Memory B cell (primary cell): ENCODE measurements at regions not wholly inside any gene's neighbourhood (a gene's known extent, or its start where the extent isn't known, plus 50 kb on each side); places are given as distances from the start of the nearest gene placed in this dataset.
A peak's percentile ranks its signal among the peaks of the same experiment; 100 is the strongest.

Experiments
- ATAC-seq: fragments of 150-1000 bp; cut with Tn5 transposase; 2 replicates; pipeline ENCODE4 v1.10.0; 2021; ENCODE audit warnings: low read depth, mild to moderate bottlenecking, moderate library complexity
- DNase-seq, 2 donors: peaks; one replicate each; pipeline ENCODE4 v3.0.0; 2022; ENCODE audit warnings: low spot score in 2 of 2
- H3K27ac Mint-ChIP-seq: one replicate; pipeline ENCODE4 v1.8.0; 2022; ENCODE audit warnings: mild to moderate bottlenecking, moderate library complexity, mixed read lengths
- H3K27me3 Mint-ChIP-seq: one replicate; pipeline ENCODE4 v1.8.0; 2022; ENCODE audit warnings: mixed read lengths
- H3K36me3 Mint-ChIP-seq: one replicate; pipeline ENCODE4 v1.8.0; 2022; ENCODE audit warnings: mild to moderate bottlenecking, mixed read lengths
- H3K4me1 Mint-ChIP-seq: one replicate; pipeline ENCODE4 v1.8.0; 2022; ENCODE audit warnings: mixed read lengths
- H3K4me3 Mint-ChIP-seq: one replicate; pipeline ENCODE4 v1.8.0; 2022; ENCODE audit warnings: mild to moderate bottlenecking, moderate library complexity, mixed read lengths
- H3K9me3 Mint-ChIP-seq: one replicate; pipeline ENCODE4 v1.8.0; 2022; ENCODE audit warnings: mixed read lengths

- DNase-seq (no peak), ATAC-seq (no peak)
- Mint-ChIP-seq H3K4me1 (peaks cover 22% of the 10 kb centered on the region), H3K27me3 (no peaks in the 10 kb centered on the region), H3K27ac (peak overlapping the region; percentile 0), H3K9me3 (peaks cover 4% of the 10 kb centered on the region), H3K4me3 (no peak overlapping the region), H3K36me3 (peaks cover 11% of the 10 kb centered on the region)
Measured at GRCh38 chr9:130772185-130772584, 62.9 kb upstream of the ABL1 start.

- peaks cover 11% of the 10 kb centered on the region for H3K36me3 Mint-ChIP-seq
- H3K9me3 Mint-ChIP-seq, result peaks cover 4% of the 10 kb centered on the region
- H3K4me3 Mint-ChIP-seq, result no peak overlapping the region
- H3K27me3 Mint-ChIP-seq, result no peaks in the 10 kb centered on the region
- ATAC-seq, result no peak
- no peak overlapping the region for H3K27ac Mint-ChIP-seq
- no peak for DNase-seq
- H3K4me1 Mint-ChIP-seq, result peaks cover 20% of the 10 kb centered on the region
Measured at GRCh38 chr9:130774183-130774582, 60.9 kb upstream of the ABL1 start.

- Mint-ChIP-seq H3K4me3 (no peak overlapping the region), H3K36me3 (peaks cover 11% of the 10 kb centered on the region), H3K9me3 (peaks cover 4% of the 10 kb centered on the region), H3K27ac (no peak overlapping the region), H3K27me3 (no peaks in the 10 kb centered on the region), H3K4me1 (peaks cover 20% of the 10 kb centered on the region)
- ATAC-seq, result no peak
- no peak for DNase-seq
Measured at GRCh38 chr9:130775336-130775991, 59.6 kb upstream of the ABL1 start.

GRCh38 chr9:130779153-130779855 lies 55.8 kb upstream of the ABL1 start:
- Mint-ChIP-seq H3K4me1 (peaks cover 15% of the 10 kb centered on the region), H3K27ac (no peak overlapping the region), H3K9me3 (peaks cover 4% of the 10 kb centered on the region), H3K36me3 (peaks cover 9% of the 10 kb centered on the region), H3K27me3 (no peaks in the 10 kb centered on the region), H3K4me3 (no peak overlapping the region)
- ATAC-seq (no peak), DNase-seq (no peak)

GRCh38 chr9:130780415-130780814 lies 54.6 kb upstream of the ABL1 start:
- peaks cover 7% of the 10 kb centered on the region for H3K4me1 Mint-ChIP-seq
- H3K36me3 Mint-ChIP-seq, result peaks cover 5% of the 10 kb centered on the region
- H3K27ac Mint-ChIP-seq, result no peak overlapping the region
- no peaks in the 10 kb centered on the region for H3K27me3 Mint-ChIP-seq
- peaks cover 3% of the 10 kb centered on the region for H3K9me3 Mint-ChIP-seq
- no peak overlapping the region for H3K4me3 Mint-ChIP-seq
- ATAC-seq (no peak), DNase-seq (no peak)

- Mint-ChIP-seq H3K9me3 (no peaks in the 10 kb centered on the region), H3K27me3 (no peaks in the 10 kb centered on the region), H3K4me3 (no peak overlapping the region), H3K4me1 (peaks cover 7% of the 10 kb centered on the region), H3K36me3 (peaks cover 2% of the 10 kb centered on the region), H3K27ac (no peak overlapping the region)
- ATAC-seq, result no peak
- DNase-seq, result no peak
Measured at GRCh38 chr9:130780865-130781504, 54.1 kb upstream of the ABL1 start.

GRCh38 chr9:130781569-130781968 lies 53.5 kb upstream of the ABL1 start:
- Mint-ChIP-seq H3K27me3 (no peaks in the 10 kb centered on the region), H3K4me3 (no peak overlapping the region), H3K27ac (no peak overlapping the region), H3K36me3 (peaks cover 4% of the 10 kb centered on the region), H3K4me1 (peaks cover 7% of the 10 kb centered on the region), H3K9me3 (no peaks in the 10 kb centered on the region)
- ATAC-seq (no peak), DNase-seq (no peak)

- no peak overlapping the region for H3K4me3 Mint-ChIP-seq
- no peaks in the 10 kb centered on the region for H3K27me3 Mint-ChIP-seq
- ATAC-seq (no peak), DNase-seq (no peak)
- H3K9me3 Mint-ChIP-seq, result no peaks in the 10 kb centered on the region
- peaks cover 5% of the 10 kb centered on the region for H3K36me3 Mint-ChIP-seq
- H3K27ac Mint-ChIP-seq, result no peak overlapping the region
- peaks cover 11% of the 10 kb centered on the region for H3K4me1 Mint-ChIP-seq
Measured at GRCh38 chr9:130782886-130783530, 52.0 kb upstream of the ABL1 start.

- Mint-ChIP-seq H3K4me3 (no peak overlapping the region), H3K27me3 (no peaks in the 10 kb centered on the region), H3K36me3 (peaks cover 19% of the 10 kb centered on the region), H3K4me1 (peaks cover 8% of the 10 kb centered on the region), H3K27ac (no peak overlapping the region), H3K9me3 (peaks cover 10% of the 10 kb centered on the region)
- ATAC-seq (no peak), DNase-seq (no peak)
Measured at GRCh38 chr9:130785053-130785452, 50.0 kb upstream of the ABL1 start.
